Astrocyte (in vitro differentiated cells and primary cell): ENCODE measurements at regions not wholly inside any gene's neighbourhood (a gene's known extent, or its start where the extent isn't known, plus 50 kb on each side); places are given as distances from the start of the nearest gene placed in this dataset.
"Not testable (repeated sequence)": the region's sequence is repeated elsewhere in the genome, so short reads cannot be mapped to it uniquely, and the experiment has no call there.

ENCODE experiments used
- EZH2 ChIP-seq: IDR thresholded peaks from 2 replicates; pipeline ENCODE4 v1.6.1; 2012; ENCODE audit warnings: mild to moderate bottlenecking, low read length, inconsistent platforms; ENCODE audit not compliant: insufficient read depth
- TF ChIP-seq, protein P1 (sequence below): IDR thresholded peaks from 2 replicates; pipeline ENCODE4 v1.5.1; 2011; ENCODE audit warnings: low read depth, mild to moderate bottlenecking, inconsistent platforms, low read length, moderate library complexity; ENCODE audit not compliant: insufficient read depth

DNA sequence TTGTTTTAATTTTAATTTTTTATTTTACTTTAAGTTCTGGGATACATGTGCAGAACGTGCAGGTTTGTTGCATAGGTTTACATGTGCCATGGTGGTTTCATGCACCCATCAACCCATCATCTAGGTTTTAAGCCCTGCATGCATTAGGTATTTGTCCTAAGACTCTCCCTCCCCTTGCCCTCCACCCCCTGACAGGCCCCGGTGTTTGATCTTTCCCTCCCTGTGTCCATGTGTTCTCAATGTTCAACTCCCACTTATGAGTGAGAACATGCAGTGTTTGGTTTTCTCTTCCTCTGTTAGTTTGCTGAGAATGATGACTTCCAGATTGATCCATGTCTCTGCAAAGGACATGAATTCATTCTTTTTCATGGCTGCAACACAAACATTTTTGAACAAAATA is 50.3 kb upstream of the MCUR1 start:
- TF ChIP-seq EZH2, result not testable (repeated sequence)
- TF ChIP-seq, protein P1, sequence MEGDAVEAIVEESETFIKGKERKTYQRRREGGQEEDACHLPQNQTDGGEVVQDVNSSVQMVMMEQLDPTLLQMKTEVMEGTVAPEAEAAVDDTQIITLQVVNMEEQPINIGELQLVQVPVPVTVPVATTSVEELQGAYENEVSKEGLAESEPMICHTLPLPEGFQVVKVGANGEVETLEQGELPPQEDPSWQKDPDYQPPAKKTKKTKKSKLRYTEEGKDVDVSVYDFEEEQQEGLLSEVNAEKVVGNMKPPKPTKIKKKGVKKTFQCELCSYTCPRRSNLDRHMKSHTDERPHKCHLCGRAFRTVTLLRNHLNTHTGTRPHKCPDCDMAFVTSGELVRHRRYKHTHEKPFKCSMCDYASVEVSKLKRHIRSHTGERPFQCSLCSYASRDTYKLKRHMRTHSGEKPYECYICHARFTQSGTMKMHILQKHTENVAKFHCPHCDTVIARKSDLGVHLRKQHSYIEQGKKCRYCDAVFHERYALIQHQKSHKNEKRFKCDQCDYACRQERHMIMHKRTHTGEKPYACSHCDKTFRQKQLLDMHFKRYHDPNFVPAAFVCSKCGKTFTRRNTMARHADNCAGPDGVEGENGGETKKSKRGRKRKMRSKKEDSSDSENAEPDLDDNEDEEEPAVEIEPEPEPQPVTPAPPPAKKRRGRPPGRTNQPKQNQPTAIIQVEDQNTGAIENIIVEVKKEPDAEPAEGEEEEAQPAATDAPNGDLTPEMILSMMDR, result not testable (repeated sequence)
